Stimulated activated CD4-positive, alpha-beta T cell treated with anti-CD3 and anti-CD28 coated beads, TNF-alpha, amount 100 ng/mL, for 1 hour (primary cell): ENCODE measurements at regions not wholly inside any gene's neighbourhood (a gene's known extent, or its start where the extent isn't known, plus 50 kb on each side); places are given as distances from the start of the nearest gene placed in this dataset.

Experiments
- DNase-seq, 3 donors: peaks; one replicate each; pipeline ENCODE4 v3.0.0-alpha.2; 2020; ENCODE audit warnings: low read depth in 3 of 3, low spot score in 1 of 3

GRCh38 chr6:95071464-95071863 lies 505.9 kb upstream of the MANEA start:
- no peak for DNase-seq

- no peak for DNase-seq
Measured at GRCh38 chr6:95078457-95078856, 498.9 kb upstream of the MANEA start.

GRCh38 chr6:95081231-95081630 lies 496.1 kb upstream of the MANEA start:
- no peak for DNase-seq

- no peak for DNase-seq
Measured at GRCh38 chr6:95081949-95082348, 495.4 kb upstream of the MANEA start.

- no peak for DNase-seq
Measured at GRCh38 chr6:95083506-95083905, 493.8 kb upstream of the MANEA start.

- no peak for DNase-seq
Measured at GRCh38 chr6:95084867-95085266, 492.5 kb upstream of the MANEA start.

GRCh38 chr6:95087394-95088097 lies 489.8 kb upstream of the MANEA start:
- no peak for DNase-seq

GRCh38 chr6:95091823-95092436 lies 485.4 kb upstream of the MANEA start:
- DNase-seq, result no peak

- DNase-seq, result no peak
Measured at GRCh38 chr6:95093154-95093553, 484.2 kb upstream of the MANEA start.

GRCh38 chr6:95094751-95095663 lies 482.3 kb upstream of the MANEA start:
- no peak for DNase-seq

GRCh38 chr6:95095855-95096254 lies 481.5 kb upstream of the MANEA start:
- DNase-seq, result no peak

GRCh38 chr6:95099410-95099809 lies 477.9 kb upstream of the MANEA start:
- DNase-seq, result no peak

GRCh38 chr6:95109212-95109611 lies 468.1 kb upstream of the MANEA start:
- DNase-seq, result no peak

- no peak for DNase-seq
Measured at GRCh38 chr6:95110767-95111166, 466.6 kb upstream of the MANEA start.

- no peak for DNase-seq
Measured at GRCh38 chr6:95117236-95117635, 460.1 kb upstream of the MANEA start.

- no peak for DNase-seq
Measured at GRCh38 chr6:95119927-95120326, 457.4 kb upstream of the MANEA start.

- no peak for DNase-seq
Measured at GRCh38 chr6:95120984-95121383, 456.4 kb upstream of the MANEA start.

- no peak for DNase-seq
Measured at GRCh38 chr6:95127261-95127660, 450.1 kb upstream of the MANEA start.

GRCh38 chr6:95128439-95128838 lies 448.9 kb upstream of the MANEA start:
- no peak for DNase-seq

- no peak for DNase-seq
Measured at GRCh38 chr6:95128947-95129346, 448.4 kb upstream of the MANEA start.

- DNase-seq, result no peak
Measured at GRCh38 chr6:95133578-95133977, 443.8 kb upstream of the MANEA start.

- DNase-seq, result no peak
Measured at GRCh38 chr6:95135182-95135581, 442.2 kb upstream of the MANEA start.
